Stimulated activated CD4-positive, alpha-beta T cell treated with anti-CD3 and anti-CD28 coated beads, Interleukin-12 subunit alpha, Interleukin-12 subunit beta, amount 100 ng/mL, for 24 hours (primary cell): ENCODE measurements at regions not wholly inside any gene's neighbourhood (a gene's known extent, or its start where the extent isn't known, plus 50 kb on each side); places are given as distances from the start of the nearest gene placed in this dataset.
"Not testable (repeated sequence)": the region's sequence is repeated elsewhere in the genome, so short reads cannot be mapped to it uniquely, and the experiment has no call there.

Experiments
- DNase-seq, 2 experiments: peaks; one replicate each; pipeline ENCODE4 v3.0.0-alpha.2; 2020; ENCODE audit warnings: low read depth in 2 of 2

DNA sequence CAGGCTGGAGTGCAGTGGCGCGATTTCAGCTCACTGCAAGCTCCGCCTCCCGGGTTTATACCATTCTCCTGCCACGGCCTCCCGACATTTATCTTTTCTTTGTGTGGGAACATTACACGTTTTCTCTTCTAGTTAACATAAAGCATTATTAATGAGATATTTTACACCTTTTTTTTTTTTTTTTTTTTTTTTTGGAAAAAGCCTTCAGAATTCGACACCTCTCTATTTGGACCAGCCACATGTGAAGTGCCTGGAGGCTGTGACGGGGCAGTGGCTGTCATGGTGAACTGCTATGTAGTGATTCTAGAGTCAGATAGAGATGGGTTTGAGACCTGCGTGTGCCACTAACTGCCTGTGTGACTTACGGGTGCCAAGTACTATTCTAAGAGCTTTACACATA is 64.3 kb downstream of the SMIM38 start:
- no peak for DNase-seq

DNA sequence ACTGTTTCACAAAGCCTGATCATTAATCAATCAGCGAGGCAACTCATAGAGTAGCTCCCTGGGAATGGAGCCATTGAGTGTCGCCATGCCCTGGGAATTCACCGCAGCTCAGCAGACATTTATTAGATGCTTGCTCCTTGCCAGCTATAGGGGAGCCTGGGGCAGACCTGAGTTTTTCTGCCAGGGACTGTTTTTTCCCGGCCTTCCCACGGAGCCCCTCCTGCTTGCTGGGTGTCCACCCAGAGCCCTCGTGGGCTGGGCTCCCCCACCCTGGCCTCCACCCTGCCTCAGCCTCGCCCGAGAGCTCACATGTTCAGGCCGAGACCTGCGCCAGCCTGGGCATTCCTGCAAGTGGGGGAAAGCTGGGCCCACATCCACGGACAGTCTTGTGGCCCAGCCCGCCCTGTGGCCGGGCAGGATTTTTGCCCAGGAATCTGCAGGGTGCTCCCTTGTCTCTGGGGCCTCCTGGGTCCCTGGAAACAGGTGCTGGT is 64.9 kb downstream of the SMIM38 start:
- no peak for DNase-seq

DNA sequence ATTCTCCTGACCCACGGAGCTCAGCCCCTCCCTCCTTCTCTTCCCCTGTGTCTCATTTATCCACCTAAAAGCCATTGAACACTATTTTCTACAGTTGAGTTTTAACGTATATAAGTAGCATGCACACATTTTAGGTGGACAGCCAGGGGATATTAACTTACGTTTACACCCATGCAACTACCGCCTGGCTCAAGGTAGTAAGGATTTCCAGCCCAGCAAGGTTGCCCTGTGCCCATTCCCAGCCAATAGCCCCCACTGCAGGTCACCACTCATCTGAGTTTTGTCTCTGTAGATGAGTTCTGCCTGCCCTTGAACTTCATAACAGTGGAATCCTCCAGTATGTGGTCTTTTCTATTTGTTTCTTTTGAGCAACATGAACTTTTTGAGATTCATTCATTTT is 65.4 kb downstream of the SMIM38 start:
- no peak for DNase-seq

DNA sequence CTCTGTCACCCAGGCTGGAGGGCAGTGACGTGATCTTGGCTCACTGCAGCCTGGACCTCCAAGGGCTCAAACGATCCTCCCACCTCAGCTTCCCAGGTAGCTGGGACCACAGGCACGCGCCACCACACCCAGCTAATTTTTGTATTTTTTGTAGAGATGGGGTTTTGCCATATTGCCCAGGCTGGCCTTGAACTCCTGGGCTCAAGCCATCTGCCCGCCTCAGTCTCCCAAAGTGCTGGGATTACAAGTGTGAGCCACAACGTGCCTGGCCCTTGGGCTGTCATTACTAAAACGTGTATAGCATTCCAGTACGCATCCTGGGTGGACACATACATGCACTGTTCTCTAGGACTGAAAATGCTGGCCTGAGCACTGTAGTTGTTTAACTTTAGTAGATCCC is 65.9 kb downstream of the SMIM38 start:
- DNase-seq, result not testable (repeated sequence)

DNA sequence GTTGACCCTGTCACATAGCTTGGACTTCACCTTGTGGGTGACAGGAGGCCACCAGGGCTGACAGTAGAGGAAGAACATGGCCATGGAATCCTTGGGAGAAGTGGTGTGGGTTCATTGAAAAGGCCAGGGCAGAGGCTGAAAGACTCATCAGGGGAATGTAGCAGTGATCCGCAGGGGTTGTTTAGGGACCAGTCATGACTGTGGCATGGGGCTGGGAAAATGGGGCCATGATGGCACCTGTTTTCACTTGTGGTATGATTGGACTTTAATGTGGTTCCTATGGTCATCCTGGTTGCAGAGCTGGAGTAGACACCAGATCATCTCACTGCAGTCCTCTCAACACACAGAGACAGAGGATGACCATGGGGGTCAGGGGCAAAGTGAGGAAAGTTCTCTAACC is 66.7 kb upstream of the MYEOV start:
- no peak for DNase-seq

DNA sequence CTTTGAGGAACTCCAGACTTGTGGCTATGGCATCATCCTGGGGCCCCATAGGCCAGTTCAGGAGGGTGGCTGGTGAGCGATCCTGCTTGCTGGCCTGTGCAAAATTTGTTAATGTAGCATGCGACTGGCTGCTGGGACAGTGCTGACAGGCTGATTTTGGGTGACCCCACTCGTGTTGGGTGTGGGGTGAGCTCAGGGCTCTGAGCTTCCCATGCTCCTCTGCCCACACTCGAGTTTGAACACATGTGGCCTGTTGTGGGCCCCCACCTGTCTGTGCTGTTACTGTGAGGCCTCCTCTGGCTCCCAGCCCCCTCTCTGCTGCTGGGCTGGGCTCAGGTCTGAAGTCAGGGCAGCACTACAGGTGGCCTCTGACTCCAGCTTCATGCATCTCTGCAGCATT is 64.4 kb upstream of the MYEOV start:
- no peak for DNase-seq

DNA sequence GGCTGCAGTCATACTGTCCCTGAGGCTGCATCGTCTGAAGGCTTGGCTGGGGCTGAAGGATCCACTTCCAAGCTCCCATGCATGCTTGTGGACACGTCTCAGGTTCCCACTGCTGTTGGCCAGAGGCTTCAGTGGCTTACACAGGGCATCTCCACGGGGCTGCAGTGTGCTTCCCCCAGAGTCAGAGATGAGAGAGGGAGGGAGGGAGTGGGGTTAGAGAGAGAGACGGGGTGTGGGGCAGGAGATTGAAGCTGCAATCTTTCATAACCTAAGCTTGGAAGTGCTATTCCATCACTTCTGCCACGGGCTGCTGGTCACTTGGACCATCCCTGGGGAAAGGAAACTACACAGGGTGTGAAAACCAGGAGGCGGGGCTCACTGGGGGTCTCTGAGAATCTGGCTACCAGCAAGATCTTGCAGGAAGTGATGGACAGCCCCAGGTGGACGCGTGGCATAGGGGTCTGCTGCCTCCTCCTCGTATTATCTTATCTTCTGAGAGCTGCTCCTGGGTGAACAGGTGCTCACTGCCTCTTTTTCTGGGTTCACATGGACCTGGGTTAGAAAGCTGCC is 63.0 kb upstream of the MYEOV start:
- DNase-seq, result no peak

DNA sequence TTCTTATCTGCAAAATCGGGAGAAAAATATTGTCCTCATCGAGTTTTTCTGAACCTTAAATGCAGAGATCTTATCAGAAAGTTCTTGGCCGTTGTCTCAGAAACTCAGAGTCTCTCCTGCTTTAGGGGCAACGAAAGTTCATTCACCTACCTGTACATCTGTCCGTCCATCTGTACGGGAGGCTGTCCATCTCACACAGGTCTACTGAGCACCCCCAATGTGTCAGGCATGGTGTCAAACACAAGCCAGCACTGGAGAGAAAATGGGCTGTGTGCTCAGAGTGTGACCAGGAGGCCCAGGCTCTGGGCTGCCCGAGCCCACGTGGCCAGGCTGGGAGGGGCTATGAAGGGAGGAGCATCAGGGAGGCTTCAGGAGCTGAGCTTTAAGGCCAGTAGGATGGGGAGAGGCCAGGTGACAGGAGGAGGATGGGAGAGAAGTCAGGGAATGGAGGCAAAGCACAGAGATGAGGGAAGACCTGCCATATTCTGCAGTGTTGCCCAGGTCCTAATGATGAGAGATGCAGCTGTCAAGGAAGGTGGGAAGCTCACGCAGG is 62.4 kb upstream of the MYEOV start:
- no peak for DNase-seq

DNA sequence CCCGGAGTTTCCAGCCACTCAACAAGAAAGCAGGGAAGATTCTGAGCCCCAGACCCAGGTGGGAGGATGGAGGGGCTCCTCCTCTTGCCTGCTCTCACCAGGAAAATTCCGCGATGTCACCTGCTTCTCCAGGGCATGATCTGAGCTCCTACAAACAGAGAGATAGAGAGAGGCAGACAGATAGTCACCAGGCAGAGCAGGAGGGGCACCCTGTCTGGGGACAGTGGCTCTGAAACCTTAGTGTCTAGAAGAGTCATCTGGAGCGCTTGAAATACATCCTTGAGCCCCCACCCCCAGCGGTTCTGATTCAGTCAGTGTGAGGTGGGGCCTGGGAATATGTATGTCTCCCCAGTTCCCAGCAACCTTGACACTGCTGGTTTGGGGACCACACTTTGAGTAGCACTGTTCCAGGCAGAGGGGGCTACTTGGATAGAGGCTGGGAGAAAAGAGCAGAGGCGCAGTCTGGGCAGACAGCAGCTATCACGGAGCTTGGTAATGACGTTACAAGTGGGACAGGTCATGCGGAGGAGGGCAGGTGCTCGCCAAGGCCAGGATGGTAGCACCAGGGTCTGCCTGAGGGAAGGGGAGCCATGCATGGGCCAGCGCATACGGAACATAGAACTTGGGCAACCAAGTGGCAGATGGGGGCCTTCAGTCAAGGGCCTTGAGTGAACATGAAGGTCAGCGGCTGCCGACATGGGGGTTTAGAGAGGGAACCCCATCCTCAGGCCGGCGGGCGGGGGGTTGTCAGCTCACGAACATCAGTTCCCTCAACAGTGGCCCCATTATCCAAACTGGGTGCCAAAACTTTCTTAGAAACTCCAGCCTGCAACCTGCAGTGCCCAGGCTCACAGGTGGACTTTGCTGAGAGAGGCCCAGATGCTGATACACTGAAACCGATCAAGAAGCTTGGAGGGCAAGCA is 60.9 kb upstream of the MYEOV start:
- DNase-seq, result no peak

DNA sequence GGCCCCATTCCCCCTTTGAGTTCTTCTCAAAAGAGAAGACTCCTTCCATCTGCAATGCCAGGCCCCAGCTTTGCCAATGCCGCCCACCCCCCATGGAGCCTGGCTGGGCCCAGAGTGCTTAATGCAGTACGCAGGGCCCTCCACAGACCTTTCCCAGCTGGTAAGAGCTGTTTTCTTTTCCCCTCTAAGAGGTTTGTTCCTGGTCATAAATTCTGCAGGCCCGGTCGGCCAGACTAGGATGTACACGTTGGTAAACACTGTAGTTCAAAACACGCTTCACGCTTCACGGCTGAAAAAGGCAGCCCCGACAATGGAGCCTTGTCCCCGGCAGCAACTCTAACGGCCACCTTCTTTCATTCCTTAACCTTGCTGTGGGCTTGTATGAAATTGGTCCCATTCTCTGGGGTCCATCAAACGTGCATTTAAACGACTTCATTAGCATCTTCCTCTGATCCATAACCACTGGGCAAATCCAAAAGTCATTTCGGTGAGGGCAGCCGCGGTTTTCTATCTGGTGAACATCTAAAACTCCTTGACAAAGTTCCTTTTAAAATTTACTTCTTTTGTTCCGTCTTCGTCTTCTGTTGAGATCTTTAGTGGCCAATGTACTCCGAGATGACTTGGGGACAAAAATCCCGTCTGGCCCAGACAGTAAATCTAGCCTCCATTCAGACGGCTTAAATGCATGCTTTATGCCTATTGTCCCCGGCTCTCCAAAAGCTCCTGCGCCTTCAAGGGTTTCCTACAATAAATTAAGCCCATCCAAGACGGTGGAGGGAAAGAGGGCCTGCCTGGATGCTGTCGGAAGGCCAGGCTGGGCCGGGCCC is 60.0 kb upstream of the MYEOV start:
- no peak for DNase-seq

DNA sequence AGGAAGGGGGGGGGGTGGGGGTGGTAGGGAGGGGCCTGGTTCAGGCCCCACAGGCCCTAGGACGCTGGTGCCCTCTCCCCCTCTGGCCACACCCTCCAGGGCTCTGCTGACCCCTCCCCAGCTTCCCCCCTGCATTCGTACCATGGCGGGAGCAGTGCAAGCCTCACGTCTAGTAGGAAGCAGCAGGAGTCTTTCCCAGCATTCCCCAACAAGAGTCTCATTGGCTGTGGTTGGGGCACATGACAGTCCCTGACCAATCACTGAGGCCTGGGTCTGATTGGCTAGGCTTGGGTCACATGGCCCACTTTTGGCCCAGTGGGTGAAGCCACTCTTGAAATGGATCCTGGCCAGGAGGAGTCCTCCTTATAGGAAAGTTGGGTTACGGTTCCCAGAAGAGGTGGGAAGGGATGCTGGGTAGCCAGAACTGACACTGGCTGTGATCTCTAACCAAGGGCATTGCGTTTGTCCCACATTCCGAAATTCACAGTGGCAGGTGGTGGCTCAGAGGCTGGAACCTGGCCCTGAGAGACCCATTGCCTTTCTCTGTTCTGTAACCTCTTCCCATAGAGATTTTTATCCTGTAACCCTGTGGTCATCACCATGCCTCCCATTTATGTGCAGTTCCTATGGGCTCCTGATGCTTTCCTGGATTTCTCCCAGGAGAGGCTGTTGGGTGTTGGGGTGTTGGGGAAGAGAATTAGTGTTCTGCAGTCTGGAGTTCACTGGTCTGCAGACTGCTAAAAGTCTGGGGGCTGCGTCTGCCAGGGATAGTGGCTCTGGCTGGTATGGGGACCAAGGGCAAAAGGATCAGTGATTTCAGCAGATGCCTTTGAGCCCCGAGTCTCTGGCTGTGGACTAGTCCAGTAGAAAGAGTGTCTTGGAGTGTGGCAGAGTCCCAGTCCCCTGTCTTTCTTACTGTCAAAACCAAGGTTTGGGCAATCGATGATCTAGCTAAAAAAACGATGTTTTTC is 58.9 kb upstream of the MYEOV start:
- DNase-seq, result no peak

DNA sequence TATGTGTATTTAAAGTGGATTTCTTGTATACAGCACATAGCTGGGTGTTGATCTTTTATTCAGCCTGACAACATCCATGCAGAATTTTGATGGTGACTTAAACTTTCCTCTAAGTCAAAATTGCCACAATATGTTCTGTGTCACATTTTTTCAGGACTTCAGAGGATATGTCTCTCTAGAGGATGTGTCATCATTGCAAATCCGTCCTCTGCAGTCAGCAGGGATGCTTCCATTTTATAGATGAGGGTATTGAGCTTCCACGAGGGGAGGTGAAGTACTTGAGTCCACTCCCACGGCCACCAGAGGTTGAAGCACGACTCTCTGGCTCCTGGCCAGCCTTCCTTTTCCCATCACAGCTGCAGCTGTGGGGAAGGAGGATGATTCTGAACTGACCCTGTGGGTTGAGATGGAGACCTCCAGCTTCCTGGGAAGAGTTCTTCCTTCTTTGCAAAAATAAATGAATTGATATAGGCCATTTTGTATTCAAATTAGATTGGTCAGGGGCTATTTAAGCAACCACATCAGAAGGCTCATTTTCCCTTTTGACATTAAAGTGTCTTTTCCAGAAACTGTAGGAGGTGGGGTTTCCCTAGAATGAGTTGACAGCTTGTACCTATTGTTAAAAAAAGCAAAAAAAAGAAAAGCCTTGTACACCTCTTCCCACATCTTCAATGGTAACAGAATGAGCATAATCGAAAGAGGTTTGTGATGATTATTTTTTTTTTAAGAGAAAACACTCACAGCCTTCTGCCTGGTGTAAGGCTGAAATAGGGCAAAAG is 55.2 kb upstream of the MYEOV start:
- no peak for DNase-seq

DNA sequence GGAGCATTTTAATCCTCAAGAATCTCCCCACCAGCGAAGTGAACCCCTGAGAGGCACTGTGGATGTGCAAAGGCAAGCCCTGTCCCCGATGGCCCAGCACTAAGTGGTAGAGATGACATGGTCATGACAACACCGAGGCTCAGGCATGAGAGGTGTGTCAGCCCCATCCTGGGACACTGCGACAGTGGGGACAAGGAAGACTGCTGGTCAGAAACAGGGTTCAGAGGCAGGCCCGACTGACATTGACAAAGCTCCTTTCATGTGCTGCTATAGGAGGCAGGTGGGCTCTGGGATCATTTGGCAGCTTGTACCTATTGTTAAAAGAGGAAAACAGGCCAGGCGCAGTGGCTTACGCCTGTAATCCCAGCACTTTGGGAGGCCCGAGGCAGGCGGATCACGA is 54.3 kb upstream of the MYEOV start:
- no peak for DNase-seq

DNA sequence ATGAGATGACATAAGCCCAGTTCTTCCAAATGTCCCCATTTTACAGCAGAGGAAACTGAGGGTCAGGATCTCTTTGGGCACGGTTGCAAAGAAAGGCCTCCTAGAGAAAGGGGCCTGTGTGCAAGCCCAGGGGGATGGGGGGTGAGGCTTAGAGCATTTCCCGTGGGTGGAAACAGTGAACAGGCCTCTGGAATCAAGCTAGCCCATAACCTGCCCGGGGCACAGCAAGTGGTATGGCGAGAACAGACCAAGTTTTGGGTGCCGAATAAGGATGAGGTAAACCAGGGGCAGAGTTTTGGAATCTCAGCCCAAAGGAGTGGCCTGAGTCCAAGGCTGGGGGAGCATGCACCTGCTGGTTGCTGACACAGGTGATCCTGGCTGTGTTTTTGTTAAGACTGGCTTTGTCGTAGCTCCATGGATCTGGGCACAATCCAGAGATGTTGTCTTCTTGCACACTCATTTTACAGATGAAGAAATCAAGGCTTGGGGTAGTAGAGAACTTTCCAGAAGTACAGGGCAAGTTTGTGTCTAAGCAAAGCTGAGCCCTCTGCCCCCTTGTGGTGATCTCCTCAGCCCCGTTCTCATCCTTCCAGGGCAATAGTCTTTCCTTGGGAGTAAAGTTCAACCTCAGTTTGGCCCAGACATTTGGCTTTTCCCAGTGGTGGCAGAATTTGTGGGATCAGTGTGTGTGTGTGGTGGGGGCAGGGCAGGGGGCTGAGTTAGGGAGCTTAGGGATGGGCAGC is 53.5 kb upstream of the MYEOV start:
- DNase-seq, result no peak

DNA sequence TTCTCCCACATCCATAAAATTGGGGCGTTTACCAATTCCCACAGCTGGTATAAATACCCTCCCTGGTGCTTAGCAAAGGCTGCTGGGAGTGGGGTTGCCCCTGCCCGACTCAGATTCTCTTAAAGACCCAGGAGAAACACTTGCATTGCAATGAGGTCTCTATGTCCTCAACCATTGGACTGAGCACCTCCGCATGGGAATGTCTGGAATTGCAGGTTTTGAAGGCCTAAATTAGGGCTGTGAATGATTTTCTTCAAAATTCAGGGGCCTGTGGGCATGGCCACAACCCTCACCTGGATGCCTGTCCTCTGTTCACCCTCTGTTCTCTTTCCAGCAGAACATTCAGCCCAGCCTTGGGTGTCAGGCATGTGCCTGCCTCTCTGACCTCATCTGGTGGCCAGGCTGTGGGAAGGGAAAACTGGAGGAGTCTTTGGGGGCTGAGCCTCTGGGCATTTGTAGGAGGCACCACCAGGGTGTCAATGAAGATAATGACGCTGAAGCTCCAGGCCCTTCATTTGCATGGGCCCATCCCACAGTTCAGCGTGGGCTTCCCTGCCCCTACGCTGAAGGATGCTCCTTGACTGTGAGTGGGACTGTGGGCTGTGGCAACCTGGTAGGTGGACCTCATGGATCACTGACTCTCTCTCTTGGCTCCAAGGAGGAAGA is 52.7 kb upstream of the MYEOV start:
- no peak for DNase-seq

DNA sequence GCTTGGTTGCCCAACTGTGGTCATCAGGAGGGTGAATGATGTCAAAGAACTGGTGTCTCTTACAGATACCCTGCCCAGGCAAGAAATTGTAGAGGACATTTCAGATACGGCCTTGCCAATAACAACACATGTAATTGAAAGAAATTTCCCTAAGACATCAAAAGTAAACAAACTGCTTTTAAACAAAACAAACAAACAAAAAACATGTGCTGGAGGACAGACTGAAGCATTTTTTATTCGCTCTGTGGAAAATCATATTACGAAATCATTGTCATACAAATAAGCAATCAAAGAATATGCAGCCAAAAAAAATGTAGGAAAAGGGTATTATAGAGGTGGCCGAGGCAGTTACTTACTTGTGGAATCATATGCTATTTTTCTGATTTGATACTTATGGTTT is 52.1 kb upstream of the MYEOV start:
- DNase-seq, result no peak

DNA sequence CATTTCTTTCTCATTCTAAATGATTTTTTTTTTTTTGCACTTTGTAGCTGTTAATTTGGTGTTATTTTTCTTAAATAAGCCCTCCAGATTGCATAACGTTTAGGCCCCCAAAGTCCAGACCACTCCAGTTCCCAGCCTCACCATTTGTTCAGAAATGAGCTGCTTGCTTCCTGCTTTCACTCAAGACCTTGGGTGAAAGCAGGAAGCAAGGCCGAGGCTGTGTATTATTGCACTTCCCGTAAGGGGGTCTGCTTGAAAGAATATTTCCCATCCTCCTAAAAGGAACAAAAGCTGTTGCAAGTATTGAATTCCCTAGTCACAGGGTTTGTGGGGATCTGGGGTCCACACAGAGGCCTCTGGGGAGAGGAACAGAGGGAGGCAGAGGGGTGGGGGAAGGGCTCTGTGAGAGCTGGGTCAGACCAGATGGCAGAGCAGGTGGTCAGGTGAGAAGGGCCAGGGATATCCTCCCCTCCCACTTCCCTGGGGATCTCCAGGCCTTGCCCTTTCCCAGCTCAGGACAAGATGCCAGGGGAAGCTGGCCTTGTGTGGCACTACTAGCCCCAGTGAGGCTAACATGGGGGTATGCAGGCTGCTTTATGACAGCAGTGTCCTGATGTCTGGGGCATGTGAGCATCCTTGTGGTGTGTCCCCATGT is 51.6 kb upstream of the MYEOV start:
- DNase-seq, result no peak

DNA sequence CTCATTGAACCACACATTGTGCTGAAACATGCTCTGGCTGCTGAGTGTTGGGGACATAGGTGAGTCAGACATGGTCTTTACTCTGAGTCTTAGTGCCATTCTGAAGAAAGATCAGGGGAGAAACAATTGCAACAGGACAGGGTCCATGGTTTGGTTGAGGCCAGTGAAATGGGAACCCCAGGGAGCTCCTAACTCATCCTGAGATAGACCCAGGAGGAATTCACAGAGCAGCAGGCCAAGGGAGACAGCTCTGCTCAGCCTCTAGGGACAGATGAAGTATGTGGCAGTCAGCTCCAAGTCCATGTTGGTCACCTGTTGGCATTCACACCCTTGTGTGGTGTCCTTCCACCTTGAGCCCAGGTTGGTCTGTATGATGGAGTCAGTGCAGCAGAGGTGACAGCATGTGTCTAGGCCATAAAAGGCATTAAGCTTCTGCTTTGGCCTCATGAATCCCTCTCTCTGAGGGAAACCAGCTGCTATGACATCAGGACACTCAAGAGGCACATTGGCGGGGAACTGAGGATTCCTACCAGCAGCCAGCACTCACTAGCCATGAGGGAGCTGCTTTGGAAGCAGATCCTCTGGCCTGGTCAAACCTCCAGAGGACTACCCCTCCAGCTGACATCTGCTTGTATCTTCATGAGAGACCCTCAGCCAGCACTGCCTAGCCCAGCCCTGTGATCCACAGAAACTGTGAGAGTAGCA is 50.3 kb upstream of the MYEOV start:
- DNase-seq, result no peak
